IMR-90 (cell line): ENCODE measurements at regions not wholly inside any gene's neighbourhood (a gene's known extent, or its start where the extent isn't known, plus 50 kb on each side); places are given as distances from the start of the nearest gene placed in this dataset.

Experiments
- ATAC-seq: fragments of 200-7000 bp; cut with Tn5 transposase; 2 replicates; pipeline ENCODE4 v1.9.1; 2020; ENCODE audit warnings: low read depth, mild to moderate bottlenecking, moderate library complexity
- BruUV-seq: library from RNA; stranded (reverse); fragments of 400-500 nt; replicated peaks from 2 replicates; lab custom pipeline; 2021; lab: Mats Ljungman, UMichigan
- CTCF ChIA-PET: fragments of 300-600 bp; formaldehyde crosslinking; extraction: SDS; loops from one replicate; lab custom pipeline; 2021; ENCODE audit warnings: antibody characterized with exemption; lab: Yijun Ruan, JAX
- POLR2A ChIA-PET: fragments of 300-600 bp; sonication (Branson Sonifier 250); formaldehyde crosslinking; loops from one replicate; lab custom pipeline; 2022; ENCODE audit warnings: antibody characterized with exemption; ENCODE audit not compliant: unreplicated experiment; lab: Charles Lee
- DNase-seq: peaks from one replicate; pipeline ENCODE4 v3.0.0; 2013
- H2AFZ ChIP-seq: replicated peaks from 2 replicates; pipeline ENCODE3; 2013; ENCODE audit warnings: low read length, mild to moderate bottlenecking; ENCODE audit not compliant: poor library complexity
- H2AK5ac ChIP-seq: 2 replicates; pipeline ENCODE4 v1.6.1; 2013; ENCODE audit warnings: low read depth, low read length, inconsistent platforms
- H2AK9ac ChIP-seq: replicated peaks from 2 replicates; pipeline ENCODE3; 2013; ENCODE audit warnings: mild to moderate bottlenecking, low read depth, low read length, moderate library complexity; ENCODE audit not compliant: poor library complexity
- H2BK120ac ChIP-seq: 2 replicates; pipeline ENCODE4 v1.6.1; 2013; ENCODE audit warnings: low read depth, low read length, inconsistent platforms
- H2BK15ac ChIP-seq: 3 replicates; pipeline ENCODE4 v1.6.1; 2013; ENCODE audit warnings: low read depth, low read length, inconsistent platforms
- H2BK20ac ChIP-seq: 2 replicates; pipeline ENCODE4 v1.6.1; 2013; ENCODE audit warnings: low read depth, mild to moderate bottlenecking, inconsistent platforms, low read length, moderate library complexity
- H2BK5ac ChIP-seq: 2 replicates; pipeline ENCODE4 v1.6.1; 2013; ENCODE audit warnings: mild to moderate bottlenecking, low read depth, low read length, inconsistent platforms; ENCODE audit not compliant: poor library complexity, severe bottlenecking
- H3K14ac ChIP-seq: replicated peaks from 2 replicates; pipeline ENCODE4 v1.6.1; 2013; ENCODE audit warnings: low read depth, low read length, inconsistent platforms
- H3K18ac ChIP-seq: 2 replicates; pipeline ENCODE4 v1.6.1; 2013; ENCODE audit warnings: low read depth, low read length, control low read depth
- H3K23ac ChIP-seq: 2 replicates; pipeline ENCODE4 v1.6.1; 2013; ENCODE audit warnings: low read depth, low read length, inconsistent platforms
- H3K27ac ChIP-seq: 2 replicates; pipeline ENCODE4 v1.5.1; 2013; ENCODE audit warnings: mild to moderate bottlenecking, control low read depth, low read length; ENCODE audit not compliant: insufficient read depth
- H3K27me3 ChIP-seq: 2 replicates; pipeline ENCODE4 v1.6.1; 2013; ENCODE audit warnings: low read length; ENCODE audit not compliant: control insufficient read depth, insufficient read depth
- H3K36me3 ChIP-seq: 2 replicates; pipeline ENCODE4 v1.6.1; 2013; ENCODE audit warnings: low read length, mixed read lengths; ENCODE audit not compliant: control insufficient read depth, insufficient read depth
- H3K4ac ChIP-seq: 2 replicates; pipeline ENCODE4 v1.6.1; 2013; ENCODE audit warnings: low read depth, low read length, inconsistent platforms
- H3K4me1 ChIP-seq: 2 replicates; pipeline ENCODE4 v1.6.1; 2013; ENCODE audit warnings: low read length, mixed read lengths; ENCODE audit not compliant: control insufficient read depth, insufficient read depth
- H3K4me2 ChIP-seq: 2 replicates; pipeline ENCODE4 v1.6.1; 2013; ENCODE audit warnings: low read depth, mild to moderate bottlenecking, control low read depth, low read length, moderate library complexity
- H3K4me3 ChIP-seq: 2 replicates; pipeline ENCODE4 v1.5.1; 2013; ENCODE audit warnings: low read depth, mild to moderate bottlenecking, control low read depth, low read length, moderate library complexity; ENCODE audit not compliant: insufficient read depth
- H3K56ac ChIP-seq: 2 replicates; pipeline ENCODE4 v1.6.1; 2013; ENCODE audit warnings: low read length, inconsistent platforms; ENCODE audit not compliant: insufficient read depth; ENCODE audit errors: extremely low read depth
- H3K79me1 ChIP-seq, 2 experiments: 2 replicates each; pipeline ENCODE4 v1.6.1; 2013; ENCODE audit warnings: low read length in 2 of 2, inconsistent platforms in 1 of 2, low read depth in 1 of 2
- H3K9ac ChIP-seq: 2 replicates; pipeline ENCODE4 v1.6.1; 2013; ENCODE audit warnings: low read depth, low read length, control low read depth
- H3K9me1 ChIP-seq: 2 replicates; pipeline ENCODE4 v1.6.1; 2013; ENCODE audit warnings: low read length, inconsistent platforms; ENCODE audit not compliant: insufficient read depth
- H3K9me3 ChIP-seq: 2 replicates; pipeline ENCODE4 v1.6.1; 2013; ENCODE audit warnings: low read length; ENCODE audit not compliant: control insufficient read depth, insufficient read depth
- H4K20me1 ChIP-seq: 2 replicates; pipeline ENCODE4 v1.6.1; 2013; ENCODE audit warnings: low read length, inconsistent platforms; ENCODE audit not compliant: insufficient read depth
- H4K5ac ChIP-seq: 2 replicates; pipeline ENCODE4 v1.6.1; 2013; ENCODE audit warnings: mild to moderate bottlenecking, low read depth, low read length, control low read depth
- H4K8ac ChIP-seq, 2 experiments: 2 replicates each; pipeline ENCODE4 v1.6.1; 2013; ENCODE audit warnings: low read depth in 2 of 2, low read length in 2 of 2, control low read depth in 1 of 2, inconsistent platforms in 1 of 2
- H4K91ac ChIP-seq: 2 replicates; pipeline ENCODE4 v1.6.1; 2013; ENCODE audit warnings: low read depth, low read length, inconsistent platforms; ENCODE audit not compliant: insufficient read depth
- CEBPB ChIP-seq: IDR thresholded peaks from 2 replicates; pipeline ENCODE4 v1.6.1; 2012; ENCODE audit warnings: low read depth, low read length, improper control_type of control experiment
- CHD1 ChIP-seq: IDR thresholded peaks from 2 replicates; pipeline ENCODE4 v1.6.1; 2012; ENCODE audit warnings: low read depth, low read length, improper control_type of control experiment
- FOS ChIP-seq: fragments of 150-350 bp; IDR thresholded peaks from 2 replicates; pipeline ENCODE4 v1.6.1; 2016; ENCODE audit warnings: low read depth, low read length
- MAFK ChIP-seq: IDR thresholded peaks from 2 replicates; pipeline ENCODE4 v1.6.1; 2012; ENCODE audit warnings: low read depth, low read length, improper control_type of control experiment
- NFE2L2 ChIP-seq: fragments of 150-350 bp; IDR thresholded peaks from 2 replicates; pipeline ENCODE4 v1.6.1; 2016; ENCODE audit warnings: low read depth, mild to moderate bottlenecking, low read length
- USF2 ChIP-seq: fragments of 150-350 bp; IDR thresholded peaks from 2 replicates; pipeline ENCODE4 v1.6.1; 2017; ENCODE audit warnings: mild to moderate bottlenecking, antibody characterized with exemption, low read length, low read depth
- WGBS, 2 experiments: methylation state at CpG; one replicate each; pipeline versions ENCODE4 v1.1.5 to v1.1.7; 2013; ENCODE audit warnings: missing lambda C conversion rate in 2 of 2; ENCODE audit not compliant: insufficient read length in 1 of 2; ENCODE audit errors: extremely low coverage in 2 of 2; 5-methylcytosine and 5-hydroxymethylcytosine counted together
- dilution Hi-C: fragments of 300-500 bp; cut with HindIII; formaldehyde crosslinking; loops from one replicate; pipeline ENCODE4 v1.14.3; 2018; ENCODE audit warnings: low sequenced_read_pairs; ENCODE audit not compliant: unreplicated experiment
- in situ Hi-C: fragments of 300-500 bp; cut with MboI; formaldehyde crosslinking; loops from 3 replicates; pipeline ENCODE4 v1.14.3; 2019; ENCODE audit warnings: low sequenced_read_pairs, inconsistent platforms, mixed read lengths
- intact Hi-C: fragments of 100-400 bp; cut with micrococcal nuclease; formaldehyde crosslinking; loops from 2 replicates; pipeline ENCODE4 v1.10.0; 2022

- Histone ChIP-seq H3K9me1 (no peaks in the 10 kb centered on the region), H2BK20ac (no peak overlapping the region), H2AK9ac (no peak overlapping the region), H3K56ac (no peak overlapping the region), H3K14ac (no peak overlapping the region), H2BK15ac (no peak overlapping the region), H4K20me1 (no peaks in the 10 kb centered on the region), H4K5ac (no peak overlapping the region), H3K27me3 (no peaks in the 10 kb centered on the region), H2AFZ (no peak overlapping the region), H3K4me3 (no peak overlapping the region), H3K4me2 (no peak overlapping the region), H3K79me1 (no peaks in the 10 kb centered on the region), H3K23ac (no peak overlapping the region), H2AK5ac (no peak overlapping the region), H4K91ac (no peak overlapping the region), H3K18ac (no peak overlapping the region), H3K4me1 (no peaks in the 10 kb centered on the region), H3K9ac (no peak overlapping the region), H3K36me3 (no peaks in the 10 kb centered on the region), H2BK5ac (no peak overlapping the region), H3K9me3 (0 out of 2 replicates have a peak, but pooled peaks cover 2% of the 10 kb centered on the region), H3K27ac (no peak overlapping the region), H2BK120ac (no peak overlapping the region), H4K8ac (no peak overlapping the region), H3K4ac (no peak overlapping the region)
- 17% methylated on average over 1 of the region's 4 CpGs; no CpG with 5 or more reads in 1 of the 2 experiments for WGBS, 2 experiments
- no TSS peak for BruUV-seq
- dilution Hi-C loops (no loop called here), intact Hi-C loops (no loop called here), in situ Hi-C loops (no loop called here)
- ChIA-PET CTCF (no interaction called here), POLR2A (no interaction called here)
- DNase-seq (no peak), ATAC-seq (no peak)
- TF ChIP-seq CHD1, result no peak
- no peak for TF ChIP-seq CEBPB
- no peak for TF ChIP-seq NFE2L2
- no peak for TF ChIP-seq USF2
- TF ChIP-seq FOS, result no peak
- no peak for TF ChIP-seq MAFK
Measured at GRCh38 chr1:70671006-70671405, 259.9 kb downstream of the CTH start.
